B cell (primary cell): ENCODE measurements at regions not wholly inside any gene's neighbourhood (a gene's known extent, or its start where the extent isn't known, plus 50 kb on each side); places are given as distances from the start of the nearest gene placed in this dataset.

Source experiments
- CTCF ChIP-seq: fragments of 200-600 bp; IDR thresholded peaks from one replicate; pipeline ENCODE4 v1.8.0; 2022; ENCODE audit warnings: antibody characterized with exemption, mild to moderate bottlenecking
- EZH2 ChIP-seq: IDR thresholded peaks from 2 replicates; pipeline ENCODE4 v1.6.1; 2012; ENCODE audit warnings: borderline replicate concordance, low read depth, mild to moderate bottlenecking, moderate library complexity, low read length; ENCODE audit not compliant: insufficient read depth, poor library complexity, severe bottlenecking

- no peak for TF ChIP-seq EZH2
- TF ChIP-seq CTCF = no peak
Measured at GRCh38 chr6:14512246-14512645, 394.7 kb downstream of the CD83 start.
